Left lung (tissue), 4 donors: ENCODE measurements at regions not wholly inside any gene's neighbourhood (a gene's known extent, or its start where the extent isn't known, plus 50 kb on each side); places are given as distances from the start of the nearest gene placed in this dataset.

Experiments used
- ATAC-seq: fragments of 200-7000 bp; cut with Tn5 transposase; one replicate; pipeline ENCODE4 v1.9.1; 2020; ENCODE audit warnings: moderate library complexity
- DNase-seq, 4 donors: peaks; one replicate each; pipeline ENCODE4 v3.0.0-alpha.2; 2013 to 2020
- H3K27ac ChIP-seq, 2 donors: fragments of 200-600 bp; sonication (generic) in 1 of 2; one replicate each; pipeline versions ENCODE4 v1.5.0 to v1.8.0; 2020 to 2021
- H3K27me3 ChIP-seq, 2 donors: fragments of 200-600 bp; sonication (generic) in 1 of 2; one replicate each; pipeline versions ENCODE4 v1.5.0 to v1.8.0; 2020 to 2021
- H3K36me3 ChIP-seq, 2 donors: fragments of 200-600 bp; sonication (generic) in 1 of 2; one replicate each; pipeline versions ENCODE4 v1.5.0 to v1.8.0; 2020 to 2021
- H3K4me1 ChIP-seq, 2 donors: fragments of 200-600 bp; one replicate each; pipeline ENCODE4 v1.8.0; 2021
- H3K4me3 ChIP-seq, 2 donors: fragments of 200-600 bp; sonication (generic) in 1 of 2; one replicate each; pipeline versions ENCODE4 v1.5.0 to v1.8.0; 2020 to 2021; ENCODE audit warnings: mild to moderate bottlenecking in 1 of 2
- H3K9me3 ChIP-seq, 2 donors: fragments of 200-600 bp; sonication (generic) in 1 of 2; one replicate each; pipeline versions ENCODE4 v1.5.0 to v1.8.0; 2020 to 2021
- intact Hi-C, 2 donors: fragments of 100-400 bp; cut with DNase I; formaldehyde crosslinking; loops; one replicate each; pipeline versions ENCODE4 v1.11.2 to v1.14.2; 2022
- TF ChIP-seq, protein P1 (sequence below), 2 donors: fragments of 200-600 bp; sonication (generic) in 1 of 2; IDR thresholded peaks; one replicate each; pipeline versions ENCODE4 v1.5.0 to v1.8.0; 2021; ENCODE audit warnings: antibody characterized with exemption in 2 of 2
- donor health status: DM: no; HTN: yes; CAD: no.
- donor health status: DM: no; HTN: no; CAD: no.

DNA sequence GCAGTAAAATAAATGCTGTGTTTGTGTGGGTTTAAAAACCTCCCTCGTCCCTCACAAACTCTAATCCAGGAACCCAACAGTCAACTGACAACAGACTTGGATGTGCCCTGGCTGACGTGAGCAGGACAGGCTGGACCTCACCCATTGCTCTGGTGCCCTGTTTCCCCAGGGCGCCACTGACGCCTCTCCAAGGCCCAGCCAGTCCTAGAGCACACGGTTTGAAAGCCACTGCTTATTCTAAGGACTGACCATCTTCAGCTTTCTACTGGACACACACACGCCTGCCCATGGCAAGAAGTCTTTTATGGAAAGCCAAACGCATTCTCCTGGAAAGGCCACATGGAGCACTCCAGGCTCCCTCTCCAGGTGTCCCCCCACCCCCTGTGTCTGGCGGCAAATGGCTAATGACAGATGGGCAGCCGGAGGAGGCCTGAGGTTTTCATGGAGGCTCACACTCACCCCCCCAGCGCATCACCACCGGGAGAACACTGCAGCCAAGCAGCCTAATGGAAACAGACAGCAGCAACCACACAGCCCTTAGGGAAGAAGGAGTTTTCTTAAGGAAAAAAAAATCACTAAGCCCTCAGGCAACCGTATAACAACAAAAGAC is 319.2 kb downstream of the SOX9 start:
- no peak for ATAC-seq
- TF ChIP-seq, protein P1, sequence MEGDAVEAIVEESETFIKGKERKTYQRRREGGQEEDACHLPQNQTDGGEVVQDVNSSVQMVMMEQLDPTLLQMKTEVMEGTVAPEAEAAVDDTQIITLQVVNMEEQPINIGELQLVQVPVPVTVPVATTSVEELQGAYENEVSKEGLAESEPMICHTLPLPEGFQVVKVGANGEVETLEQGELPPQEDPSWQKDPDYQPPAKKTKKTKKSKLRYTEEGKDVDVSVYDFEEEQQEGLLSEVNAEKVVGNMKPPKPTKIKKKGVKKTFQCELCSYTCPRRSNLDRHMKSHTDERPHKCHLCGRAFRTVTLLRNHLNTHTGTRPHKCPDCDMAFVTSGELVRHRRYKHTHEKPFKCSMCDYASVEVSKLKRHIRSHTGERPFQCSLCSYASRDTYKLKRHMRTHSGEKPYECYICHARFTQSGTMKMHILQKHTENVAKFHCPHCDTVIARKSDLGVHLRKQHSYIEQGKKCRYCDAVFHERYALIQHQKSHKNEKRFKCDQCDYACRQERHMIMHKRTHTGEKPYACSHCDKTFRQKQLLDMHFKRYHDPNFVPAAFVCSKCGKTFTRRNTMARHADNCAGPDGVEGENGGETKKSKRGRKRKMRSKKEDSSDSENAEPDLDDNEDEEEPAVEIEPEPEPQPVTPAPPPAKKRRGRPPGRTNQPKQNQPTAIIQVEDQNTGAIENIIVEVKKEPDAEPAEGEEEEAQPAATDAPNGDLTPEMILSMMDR (IDR thresholded peaks at IDR 0.05): no peak
- no peaks in the 10 kb centered on the region for H3K36me3 ChIP-seq
- intact Hi-C loops: no loop called here
- no peaks in the 10 kb centered on the region for H3K4me1 ChIP-seq
- no peak overlapping the region for H3K4me3 ChIP-seq
- H3K27ac ChIP-seq: no peak overlapping the region
- H3K27me3 ChIP-seq: no peaks in the 10 kb centered on the region
- DNase-seq: no peak
- no peaks in the 10 kb centered on the region for H3K9me3 ChIP-seq

DNA sequence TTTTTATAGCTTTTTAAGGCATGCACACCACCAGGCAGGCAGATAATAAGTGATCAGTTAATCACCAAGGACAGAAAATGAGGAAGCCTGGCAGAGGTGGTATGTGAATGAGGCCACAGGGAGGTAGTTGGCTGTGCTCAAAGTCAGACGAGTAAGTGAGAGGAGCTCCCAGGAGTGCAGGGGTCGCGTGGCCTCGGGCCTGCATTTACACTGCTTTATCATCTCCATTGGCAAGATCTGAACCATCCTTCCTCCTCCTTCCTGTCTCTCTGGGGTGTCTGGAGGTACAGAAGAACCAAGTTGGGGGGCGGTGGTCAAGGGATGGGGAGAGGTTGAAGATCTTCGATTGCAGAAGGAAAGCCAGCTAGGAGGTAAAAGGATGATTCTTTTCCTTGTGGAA is 320.1 kb downstream of the SOX9 start:
- TF ChIP-seq, protein P1 (IDR thresholded peaks at IDR 0.05): no peak
- Histone ChIP-seq H3K4me3 (no peak overlapping the region), H3K4me1 (no peaks in the 10 kb centered on the region), H3K27ac (no peak overlapping the region), H3K36me3 (no peaks in the 10 kb centered on the region), H3K9me3 (no peaks in the 10 kb centered on the region), H3K27me3 (no peaks in the 10 kb centered on the region)
- intact Hi-C loops: no loop called here
- DNase-seq: no peak
- ATAC-seq: no peak

DNA sequence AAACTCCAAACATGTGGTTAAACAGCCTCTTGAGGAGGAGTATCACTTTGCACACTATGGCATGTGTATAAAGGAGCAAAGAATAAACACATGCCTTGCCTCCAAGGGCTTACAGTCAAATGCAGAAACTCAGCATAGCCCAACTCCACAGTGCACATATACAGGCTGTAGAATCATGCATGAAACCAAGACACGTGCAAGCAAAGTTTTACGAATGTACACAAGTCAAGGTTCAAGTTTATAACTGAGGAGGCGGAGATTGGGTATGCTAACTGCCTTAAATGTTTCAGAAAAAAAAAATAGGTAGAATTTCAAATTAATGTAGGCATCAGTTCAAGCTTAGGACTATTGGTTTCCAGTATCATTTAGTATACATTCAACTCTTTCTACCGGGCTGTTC is 321.1 kb downstream of the SOX9 start:
- TF ChIP-seq, protein P1 (IDR thresholded peaks at IDR 0.05): no peak
- Histone ChIP-seq H3K4me1 (no peaks in the 10 kb centered on the region), H3K27ac (no peak overlapping the region), H3K27me3 (no peaks in the 10 kb centered on the region), H3K36me3 (no peaks in the 10 kb centered on the region), H3K9me3 (no peaks in the 10 kb centered on the region), H3K4me3 (no peak overlapping the region)
- ATAC-seq: no peak
- no peak for DNase-seq
- intact Hi-C loops: no loop called here

DNA sequence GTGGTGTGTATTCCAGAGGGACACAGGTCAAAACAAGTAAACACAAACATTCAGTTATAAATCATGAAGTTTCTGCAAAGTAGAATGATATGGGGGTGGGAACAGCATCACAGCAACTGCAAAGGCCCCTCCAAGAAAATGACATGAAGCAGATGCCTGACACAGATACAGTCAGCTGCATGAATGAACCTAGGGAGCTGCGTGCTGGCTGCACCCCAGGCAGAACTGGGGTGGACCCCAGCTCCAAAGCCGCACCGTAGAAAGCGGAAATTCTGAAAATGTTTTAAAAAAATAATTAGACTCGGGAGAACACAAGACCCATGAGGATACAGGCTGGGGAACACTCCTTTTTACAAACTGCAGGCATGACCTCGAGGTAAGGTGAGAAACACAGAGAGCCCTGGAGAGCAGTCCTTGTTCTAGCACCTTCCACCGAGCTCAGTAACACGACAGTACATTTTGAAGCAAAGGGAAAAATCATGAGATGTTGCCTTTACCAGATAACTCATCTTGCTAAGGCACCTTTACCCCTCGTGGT is 323.8 kb downstream of the SOX9 start:
- Histone ChIP-seq H3K9me3 (no peaks in the 10 kb centered on the region), H3K27me3 (no peaks in the 10 kb centered on the region), H3K36me3 (no peaks in the 10 kb centered on the region), H3K4me1 (no peaks in the 10 kb centered on the region), H3K27ac (no peak overlapping the region), H3K4me3 (no peak overlapping the region)
- ATAC-seq (no peak), DNase-seq (no peak)
- TF ChIP-seq, protein P1 (IDR thresholded peaks at IDR 0.05): no peak
- intact Hi-C loops: no loop called here

DNA sequence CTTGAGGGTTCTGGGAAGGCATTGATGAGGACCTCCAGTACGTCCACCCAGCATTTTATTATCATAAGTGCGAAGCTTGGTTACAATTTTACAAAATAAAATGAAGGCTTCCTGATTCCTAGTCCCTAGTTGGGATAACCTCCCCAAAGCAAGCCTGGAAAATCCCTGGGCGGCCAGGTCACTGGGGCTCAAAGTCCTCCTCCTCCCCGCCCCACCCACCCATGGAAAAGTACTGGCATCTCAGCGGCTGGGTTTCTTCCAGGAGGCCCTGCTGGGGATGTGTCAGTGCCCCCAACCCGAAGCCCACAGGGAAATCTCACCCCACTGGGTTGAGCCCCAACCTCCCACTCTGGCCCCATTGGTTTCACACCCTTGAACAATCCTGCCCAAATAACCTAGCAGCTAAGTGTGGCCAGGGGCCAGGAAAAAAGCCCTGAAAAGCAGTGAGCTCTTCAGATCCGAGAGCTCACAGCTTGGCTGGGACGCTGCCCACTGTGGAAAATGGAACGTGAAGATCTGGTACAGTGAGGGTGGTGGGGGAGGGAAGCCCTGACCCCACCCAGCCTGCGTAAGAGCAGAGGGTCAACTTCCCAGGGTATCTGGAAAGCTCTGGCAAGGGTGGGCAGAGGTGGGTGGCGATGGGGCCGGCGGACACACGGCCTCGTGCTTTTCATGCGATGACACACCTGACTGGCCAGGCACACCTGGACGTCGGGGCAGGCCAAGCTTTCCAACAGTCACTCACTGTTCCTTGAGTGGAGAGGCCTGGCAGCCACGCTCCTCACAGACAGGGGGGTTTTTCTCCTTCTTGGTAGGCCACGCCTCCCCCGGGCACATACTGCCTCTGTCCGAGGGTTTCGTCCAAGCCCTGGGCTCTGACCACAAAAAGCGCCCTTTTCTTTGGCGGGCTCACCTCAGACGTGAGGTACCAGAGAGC is 324.5 kb downstream of the SOX9 start:
- ATAC-seq: no peak
- H3K27me3 ChIP-seq: no peaks in the 10 kb centered on the region
- intact Hi-C loops: no loop called here
- TF ChIP-seq, protein P1 (IDR thresholded peaks at IDR 0.05): no peak
- no peaks in the 10 kb centered on the region for H3K9me3 ChIP-seq
- no peak overlapping the region for H3K4me3 ChIP-seq
- no peak overlapping the region for H3K27ac ChIP-seq
- H3K36me3 ChIP-seq: no peaks in the 10 kb centered on the region
- H3K4me1 ChIP-seq: no peaks in the 10 kb centered on the region
- DNase-seq: no peak
